PC-9 (cell line): ENCODE measurements at regions not wholly inside any gene's neighbourhood (a gene's known extent, or its start where the extent isn't known, plus 50 kb on each side); places are given as distances from the start of the nearest gene placed in this dataset.

Experiments used
- CTCF ChIP-seq: fragments of 200-600 bp; sonication (generic); conservative IDR thresholded peaks from 2 replicates; pipeline ENCODE4 v1.6.1; 2017; ENCODE audit warnings: mixed run types, antibody characterized with exemption, mild to moderate bottlenecking, moderate library complexity
- EZH2 ChIP-seq: fragments of 200-600 bp; sonication (generic); IDR thresholded peaks from 2 replicates; pipeline ENCODE4 v1.8.0; 2017; ENCODE audit warnings: antibody characterized with exemption, low read depth

- no peak for TF ChIP-seq EZH2
- TF ChIP-seq CTCF: no peak
These were observed 145.3 kb upstream of the MBNL1 start for GRCh38 chr3:152123457-152123856.
